ENCODE measurements at regions not wholly inside any gene's neighbourhood (a gene's known extent, or its start where the extent isn't known, plus 50 kb on each side); places are given as distances from the start of the nearest gene placed in this dataset.

DNA sequence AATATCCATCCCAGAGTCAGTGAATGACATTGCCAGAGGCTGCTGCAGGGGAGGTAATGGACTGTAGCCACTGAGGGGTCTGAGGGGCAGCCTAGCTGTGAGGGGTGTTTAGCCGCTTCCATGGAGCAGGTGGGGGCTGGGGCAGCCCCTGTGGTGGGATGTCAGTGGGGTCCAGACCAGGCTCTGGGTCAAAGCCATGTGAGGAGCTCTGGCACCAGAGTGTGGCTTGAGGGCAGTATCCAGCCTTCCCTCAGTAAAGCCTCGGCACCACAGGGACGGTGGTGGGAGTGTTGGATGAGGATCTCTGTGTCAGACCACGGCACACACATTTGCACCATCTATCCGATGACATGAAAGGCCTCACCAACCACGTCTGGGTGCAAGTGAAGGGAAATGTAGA, 85.0 kb downstream of the INHBB start:
- TF ChIP-seq POLR2AphosphoS5 (IDR thresholded peaks at IDR 0.05; ENCODE audit: low read depth, low read length) = no peak
- no peak for TF ChIP-seq POLR2A (IDR thresholded peaks at IDR 0.05; ENCODE audit: low read depth, low read length)
- no peak for TF ChIP-seq TAF1 (IDR thresholded peaks at IDR 0.05; ENCODE audit: low read depth, low read length)

All from GM12891 (cell line).